K562 (cell line): ENCODE measurements at regions not wholly inside any gene's neighbourhood (a gene's known extent, or its start where the extent isn't known, plus 50 kb on each side); places are given as distances from the start of the nearest gene placed in this dataset.

Source experiments
- CC2D1A ChIP-seq: fragments of 450-650 bp; IDR thresholded peaks from 2 replicates; pipeline ENCODE4 v1.6.1; 2017; ENCODE audit warnings: mild to moderate bottlenecking
- EZH2 ChIP-seq: IDR thresholded peaks from 2 replicates; pipeline ENCODE4 v1.6.1; 2012; ENCODE audit warnings: low read depth, mild to moderate bottlenecking, inconsistent platforms, low read length, borderline replicate concordance
- FOXO4 ChIP-seq: fragments of 450-650 bp; formaldehyde crosslinking; IDR thresholded peaks from 2 replicates; pipeline ENCODE4 v1.4.0; 2020; ENCODE audit warnings: mild to moderate bottlenecking, moderate library complexity
- PREB ChIP-seq: sonication (generic); formaldehyde crosslinking; IDR thresholded peaks from 2 replicates; pipeline ENCODE4 v1.8.1; 2023; ENCODE audit warnings: mild to moderate bottlenecking, missing genetic modification reagents

- TF ChIP-seq FOXO4 (CRISPR knock-in tag) (no peak), CC2D1A (no peak), EZH2 (no peak), PREB (CRISPR knock-in tag) (no peak)
These were observed 271.5 kb downstream of the HRH4 start for GRCh38 chr18:24731981-24732380.
